Peyer's patch (tissue), 4 donors: ENCODE measurements at regions not wholly inside any gene's neighbourhood (a gene's known extent, or its start where the extent isn't known, plus 50 kb on each side); places are given as distances from the start of the nearest gene placed in this dataset.

Experiments used
- DNase-seq, 3 donors: peaks; one replicate each; pipeline ENCODE4 v3.0.0-alpha.2; 2017 to 2019
- H3K27ac ChIP-seq, 4 donors: fragments of 200-600 bp; sonication (generic); one replicate each; pipeline ENCODE4 v1.5.1; 2016 to 2019
- H3K27me3 ChIP-seq, 2 donors: fragments of 200-600 bp; sonication (generic); one replicate each; pipeline ENCODE4 v1.5.1; 2019
- H3K36me3 ChIP-seq, 3 donors: fragments of 200-600 bp; sonication (generic); one replicate each; pipeline ENCODE4 v1.5.1; 2016 to 2019
- H3K4me1 ChIP-seq, 4 donors: fragments of 200-600 bp; sonication (generic); one replicate each; pipeline ENCODE4 v1.5.1; 2016 to 2019
- H3K4me3 ChIP-seq, 4 donors: fragments of 200-600 bp; sonication (generic); 1 replicate in 3 of 4; 2 replicates in 1 of 4; pipeline ENCODE4 v1.5.1; 2016 to 2019; ENCODE audit warnings: mild to moderate bottlenecking in 1 of 4
- H3K9me3 ChIP-seq, 4 donors: fragments of 200-600 bp; sonication (generic); one replicate each; pipeline ENCODE4 v1.5.1; 2016 to 2019; ENCODE audit warnings: mild to moderate bottlenecking in 1 of 4
- POLR2A ChIP-seq, 2 donors: fragments of 450-650 bp; IDR thresholded peaks; one replicate each; pipeline ENCODE4 v1.5.1; 2017; ENCODE audit warnings: antibody characterized with exemption in 2 of 2, mild to moderate bottlenecking in 2 of 2, moderate library complexity in 2 of 2
- TF ChIP-seq, protein P1 (sequence below), 6 experiments: fragments of 450-650 bp in 4 of 6; fragments of 200-600 bp in 2 of 6; sonication (generic) in 1 of 6; IDR thresholded peaks; one replicate each; pipeline ENCODE4 v1.5.1; 2017 to 2019; ENCODE audit warnings: antibody characterized with exemption in 6 of 6, mild to moderate bottlenecking in 3 of 6, moderate library complexity in 1 of 6

DNA sequence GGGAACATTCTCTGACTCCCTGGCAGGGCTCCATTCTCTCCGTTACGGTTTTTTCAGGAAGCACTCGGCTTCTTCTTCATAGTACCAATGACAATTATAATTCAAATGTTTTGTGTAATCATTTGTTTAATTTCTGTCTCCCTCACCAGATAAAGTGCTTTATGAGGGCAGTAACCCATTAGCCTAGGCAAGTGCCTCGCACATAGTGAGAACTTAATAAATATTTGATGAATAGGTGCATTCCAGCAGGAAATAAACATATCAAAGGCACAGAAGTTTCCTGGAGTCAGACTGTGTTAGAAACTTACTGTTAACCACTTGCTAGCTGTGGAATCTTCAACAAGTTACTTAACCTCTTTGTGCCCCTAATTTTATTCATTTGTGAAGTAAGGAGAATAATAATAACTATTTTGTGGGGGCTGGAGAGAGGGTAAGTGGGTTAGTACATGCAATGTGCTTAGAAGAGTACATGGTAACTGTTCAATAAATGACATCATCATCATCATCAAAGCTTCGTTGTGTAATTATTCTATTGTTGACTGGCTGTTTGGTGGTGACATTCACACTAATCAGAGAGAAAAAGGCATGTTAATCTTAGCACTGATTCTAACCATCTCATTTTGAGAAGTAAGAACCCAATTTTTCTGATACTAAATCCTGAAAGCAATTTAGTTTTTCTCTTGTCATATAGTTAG, 352.3 kb downstream of the INSIG2 start:
- H3K4me3 ChIP-seq, result no peak overlapping the region
- no peak for DNase-seq
- H3K4me1 ChIP-seq, result no peaks in the 10 kb centered on the region
- H3K27me3 ChIP-seq, result no peaks in the 10 kb centered on the region
- no peaks in the 10 kb centered on the region for H3K36me3 ChIP-seq
- no peaks in the 10 kb centered on the region for H3K9me3 ChIP-seq
- TF ChIP-seq, protein P1, sequence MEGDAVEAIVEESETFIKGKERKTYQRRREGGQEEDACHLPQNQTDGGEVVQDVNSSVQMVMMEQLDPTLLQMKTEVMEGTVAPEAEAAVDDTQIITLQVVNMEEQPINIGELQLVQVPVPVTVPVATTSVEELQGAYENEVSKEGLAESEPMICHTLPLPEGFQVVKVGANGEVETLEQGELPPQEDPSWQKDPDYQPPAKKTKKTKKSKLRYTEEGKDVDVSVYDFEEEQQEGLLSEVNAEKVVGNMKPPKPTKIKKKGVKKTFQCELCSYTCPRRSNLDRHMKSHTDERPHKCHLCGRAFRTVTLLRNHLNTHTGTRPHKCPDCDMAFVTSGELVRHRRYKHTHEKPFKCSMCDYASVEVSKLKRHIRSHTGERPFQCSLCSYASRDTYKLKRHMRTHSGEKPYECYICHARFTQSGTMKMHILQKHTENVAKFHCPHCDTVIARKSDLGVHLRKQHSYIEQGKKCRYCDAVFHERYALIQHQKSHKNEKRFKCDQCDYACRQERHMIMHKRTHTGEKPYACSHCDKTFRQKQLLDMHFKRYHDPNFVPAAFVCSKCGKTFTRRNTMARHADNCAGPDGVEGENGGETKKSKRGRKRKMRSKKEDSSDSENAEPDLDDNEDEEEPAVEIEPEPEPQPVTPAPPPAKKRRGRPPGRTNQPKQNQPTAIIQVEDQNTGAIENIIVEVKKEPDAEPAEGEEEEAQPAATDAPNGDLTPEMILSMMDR (IDR thresholded peaks at IDR 0.05), result no peak
- no peak for TF ChIP-seq POLR2A (IDR thresholded peaks at IDR 0.05)
- H3K27ac ChIP-seq, result no peak overlapping the region

DNA sequence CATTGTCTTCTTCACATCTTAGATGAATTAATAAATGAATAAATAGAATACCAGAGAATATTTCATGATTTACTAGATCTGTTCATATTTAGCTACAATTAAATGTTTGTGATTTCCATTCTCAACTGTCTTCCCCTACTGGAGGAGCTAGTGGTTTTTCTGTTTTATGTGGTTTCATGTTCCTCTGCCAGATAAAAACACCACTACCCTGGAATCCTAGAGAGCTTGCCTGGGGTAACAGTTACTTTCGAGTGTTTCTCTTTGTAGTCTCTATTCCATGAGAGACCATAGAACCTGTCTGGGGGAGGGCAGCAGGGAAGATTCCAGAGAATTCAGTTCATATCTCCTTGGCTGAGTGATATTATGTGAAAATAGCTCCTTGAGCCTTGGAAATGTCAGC, 349.2 kb downstream of the INSIG2 start:
- no peak overlapping the region for H3K27ac ChIP-seq
- H3K9me3 ChIP-seq, result no peaks in the 10 kb centered on the region
- no peak for DNase-seq
- H3K27me3 ChIP-seq, result no peaks in the 10 kb centered on the region
- no peaks in the 10 kb centered on the region for H3K36me3 ChIP-seq
- H3K4me3 ChIP-seq, result no peak overlapping the region
- H3K4me1 ChIP-seq, result no peaks in the 10 kb centered on the region
- no peak for TF ChIP-seq POLR2A (IDR thresholded peaks at IDR 0.05)
- TF ChIP-seq, protein P1 (IDR thresholded peaks at IDR 0.05), result no peak

DNA sequence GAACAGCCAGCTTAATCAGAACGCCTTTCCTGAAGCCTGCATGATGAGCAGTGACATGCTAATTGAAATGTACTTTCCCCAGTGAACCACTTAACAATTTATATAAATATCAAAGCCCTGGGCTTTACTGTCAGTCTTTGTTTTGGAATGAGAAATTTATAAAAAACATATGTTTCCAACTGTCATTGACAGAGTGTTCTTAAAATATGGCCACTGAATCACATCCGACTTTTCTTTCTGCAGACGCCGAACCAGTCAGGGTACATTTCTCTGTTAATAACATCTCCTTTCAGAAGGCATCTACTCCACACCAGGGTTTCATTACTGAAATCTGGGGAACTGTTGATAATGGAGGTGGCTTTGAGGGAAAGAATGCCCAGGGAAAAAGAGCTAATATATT, 343.7 kb downstream of the INSIG2 start:
- no peaks in the 10 kb centered on the region for H3K27me3 ChIP-seq
- no peaks in the 10 kb centered on the region for H3K9me3 ChIP-seq
- no peak for DNase-seq
- H3K4me3 ChIP-seq, result no peak overlapping the region
- TF ChIP-seq, protein P1 (IDR thresholded peaks at IDR 0.05), result no peak
- TF ChIP-seq POLR2A (IDR thresholded peaks at IDR 0.05), result no peak
- H3K27ac ChIP-seq, result no peak overlapping the region
- no peaks in the 10 kb centered on the region for H3K36me3 ChIP-seq
- no peaks in the 10 kb centered on the region for H3K4me1 ChIP-seq

DNA sequence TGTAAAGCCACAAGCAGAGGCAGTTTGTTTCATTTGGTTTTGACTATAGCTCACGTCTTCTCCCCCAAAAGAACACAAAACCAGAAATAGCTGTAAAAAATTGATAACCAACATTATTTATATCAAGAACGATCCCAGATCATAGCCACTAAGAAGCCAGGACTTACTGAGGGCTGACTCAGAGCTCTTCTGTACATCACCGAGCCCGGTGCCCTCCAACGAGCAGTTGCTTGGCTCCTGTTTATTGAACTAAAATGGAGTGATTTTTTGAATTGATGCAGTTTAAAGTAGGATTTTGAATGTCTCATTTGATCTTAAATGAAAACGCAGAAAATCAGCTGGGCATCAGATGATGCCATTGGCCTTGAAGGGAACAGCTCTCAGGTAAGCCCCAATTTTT, 343.3 kb downstream of the INSIG2 start:
- Histone ChIP-seq H3K9me3 (no peaks in the 10 kb centered on the region), H3K27ac (no peak overlapping the region), H3K27me3 (no peaks in the 10 kb centered on the region), H3K4me1 (no peaks in the 10 kb centered on the region), H3K36me3 (no peaks in the 10 kb centered on the region), H3K4me3 (no peak overlapping the region)
- no peak for TF ChIP-seq POLR2A (IDR thresholded peaks at IDR 0.05)
- TF ChIP-seq, protein P1 (IDR thresholded peaks at IDR 0.05), result no peak
- no peak for DNase-seq

DNA sequence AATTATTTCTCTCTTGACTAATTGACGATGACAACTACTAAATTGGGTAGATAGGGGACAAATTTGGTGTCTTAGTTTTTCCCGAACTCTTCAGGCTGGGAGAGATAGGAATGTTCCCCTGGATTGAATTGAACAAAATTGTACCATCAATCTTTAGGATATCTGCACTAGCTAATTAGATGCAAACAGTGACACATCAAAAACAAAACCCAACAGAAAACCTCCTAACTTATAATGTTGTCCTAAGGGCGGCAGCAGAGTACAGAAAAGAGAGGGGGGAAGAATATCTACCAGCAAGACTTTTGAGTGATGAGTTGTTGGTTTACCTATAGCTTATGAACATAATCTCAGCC, 342.9 kb downstream of the INSIG2 start:
- Histone ChIP-seq H3K27ac (no peak overlapping the region), H3K27me3 (no peaks in the 10 kb centered on the region), H3K4me1 (no peaks in the 10 kb centered on the region), H3K4me3 (no peak overlapping the region), H3K36me3 (no peaks in the 10 kb centered on the region), H3K9me3 (no peaks in the 10 kb centered on the region)
- no peak for DNase-seq
- TF ChIP-seq, protein P1 (IDR thresholded peaks at IDR 0.05), result no peak
- no peak for TF ChIP-seq POLR2A (IDR thresholded peaks at IDR 0.05)
